ENCODE measurements at regions not wholly inside any gene's neighbourhood (a gene's known extent, or its start where the extent isn't known, plus 50 kb on each side); places are given as distances from the start of the nearest gene placed in this dataset.
"Not testable (repeated sequence)": the region's sequence is repeated elsewhere in the genome, so short reads cannot be mapped to it uniquely, and the experiment has no call there.

GRCh38 chr13:22929381-22930126 lies 251.2 kb upstream of the SGCG start:
- DNase-seq (ENCODE audit: low read depth): no peak

- no peak for DNase-seq (ENCODE audit: low read depth)
Observed at GRCh38 chr13:22931576-22931975, 249.2 kb upstream of the SGCG start.

- not testable (repeated sequence) for DNase-seq (ENCODE audit: low read depth)
Observed at GRCh38 chr13:22932632-22933412, 248.0 kb upstream of the SGCG start.

GRCh38 chr13:22933571-22934181 lies 247.1 kb upstream of the SGCG start:
- no peak for DNase-seq (ENCODE audit: low read depth)

GRCh38 chr13:22934744-22935523 lies 245.8 kb upstream of the SGCG start:
- no peak for DNase-seq (ENCODE audit: low read depth)

- no peak for DNase-seq (ENCODE audit: low read depth)
Observed at GRCh38 chr13:22936228-22936627, 244.6 kb upstream of the SGCG start.

GRCh38 chr13:22937241-22937640 lies 243.5 kb upstream of the SGCG start:
- no peak for DNase-seq (ENCODE audit: low read depth)

- no peak for DNase-seq (ENCODE audit: low read depth)
Observed at GRCh38 chr13:22937953-22938352, 242.8 kb upstream of the SGCG start.

GRCh38 chr13:22938576-22938975 lies 242.2 kb upstream of the SGCG start:
- DNase-seq (ENCODE audit: low read depth): no peak

- no peak for DNase-seq (ENCODE audit: low read depth)
Observed at GRCh38 chr13:22939157-22939556, 241.6 kb upstream of the SGCG start.

- no peak for DNase-seq (ENCODE audit: low read depth)
Observed at GRCh38 chr13:22940090-22940710, 240.6 kb upstream of the SGCG start.

- DNase-seq (ENCODE audit: low read depth): no peak
Observed at GRCh38 chr13:22940736-22941135, 240.0 kb upstream of the SGCG start.

- not testable (repeated sequence) for DNase-seq (ENCODE audit: low read depth)
Observed at GRCh38 chr13:22941495-22941894, 239.3 kb upstream of the SGCG start.

- not testable (repeated sequence) for DNase-seq (ENCODE audit: low read depth)
Observed at GRCh38 chr13:22942831-22943230, 237.9 kb upstream of the SGCG start.

GRCh38 chr13:22944378-22944777 lies 236.4 kb upstream of the SGCG start:
- no peak for DNase-seq (ENCODE audit: low read depth)

GRCh38 chr13:22945321-22946226 lies 235.2 kb upstream of the SGCG start:
- DNase-seq (ENCODE audit: low read depth): no peak

- DNase-seq (ENCODE audit: low read depth): no peak
Observed at GRCh38 chr13:22948421-22948820, 232.4 kb upstream of the SGCG start.

- not testable (repeated sequence) for DNase-seq (ENCODE audit: low read depth)
Observed at GRCh38 chr13:22952018-22952417, 228.8 kb upstream of the SGCG start.

- DNase-seq (ENCODE audit: low read depth): not testable (repeated sequence)
Observed at GRCh38 chr13:22955147-22955546, 225.6 kb upstream of the SGCG start.
